Putamen (tissue), 1 donor: ENCODE measurements at regions not wholly inside any gene's neighbourhood (a gene's known extent, or its start where the extent isn't known, plus 50 kb on each side); places are given as distances from the start of the nearest gene placed in this dataset.

Experiments used
- DNase-seq: peaks from one replicate; pipeline ENCODE4 v3.0.0-alpha.2; 2016; ENCODE audit warnings: low spot score

DNA sequence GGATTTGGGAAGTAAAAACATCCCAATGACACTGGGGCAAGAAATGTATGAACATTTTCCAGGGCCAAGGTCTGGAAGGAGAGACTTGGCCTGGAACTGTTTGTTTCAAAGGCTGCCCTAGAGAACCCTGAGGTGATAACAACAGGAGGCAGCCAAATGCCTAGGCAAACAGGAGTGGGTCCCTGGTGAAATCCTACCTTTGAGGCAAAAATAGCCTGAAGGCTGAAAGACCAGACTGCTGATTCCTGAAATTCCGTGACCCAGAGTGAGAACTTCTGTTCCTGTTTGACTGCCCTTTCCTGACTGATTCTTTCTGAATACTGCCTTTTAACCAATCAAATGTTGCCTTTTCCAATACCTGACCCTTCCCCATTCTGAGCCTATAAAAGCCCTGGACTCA lies 196.4 kb downstream of the NSUN3 start:
- DNase-seq, result no peak

GRCh38 chr3:94269763-94270162 lies 206.9 kb downstream of the NSUN3 start:
- no peak for DNase-seq

- no peak for DNase-seq
These were observed 209.2 kb downstream of the NSUN3 start for GRCh38 chr3:94272016-94272415.

DNA sequence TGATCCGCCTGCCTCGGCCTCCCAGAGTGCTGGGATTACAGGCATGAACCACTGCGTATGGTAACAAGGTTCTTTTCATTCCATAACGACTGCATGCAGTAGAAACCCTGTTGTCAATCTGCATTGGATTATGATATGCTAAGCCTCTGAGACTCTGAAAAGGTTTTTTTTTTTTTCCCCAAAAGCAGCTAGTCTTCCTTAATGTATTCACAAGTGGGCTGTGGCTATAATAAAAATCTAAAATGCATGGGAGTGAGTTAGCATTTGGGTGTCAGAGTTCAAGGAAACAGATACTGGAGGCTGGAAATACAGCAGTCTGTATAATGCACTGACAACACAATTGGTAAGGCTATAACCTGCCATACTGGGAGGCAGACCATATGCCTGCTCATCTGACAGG lies 218.1 kb downstream of the NSUN3 start:
- no peak for DNase-seq

DNA sequence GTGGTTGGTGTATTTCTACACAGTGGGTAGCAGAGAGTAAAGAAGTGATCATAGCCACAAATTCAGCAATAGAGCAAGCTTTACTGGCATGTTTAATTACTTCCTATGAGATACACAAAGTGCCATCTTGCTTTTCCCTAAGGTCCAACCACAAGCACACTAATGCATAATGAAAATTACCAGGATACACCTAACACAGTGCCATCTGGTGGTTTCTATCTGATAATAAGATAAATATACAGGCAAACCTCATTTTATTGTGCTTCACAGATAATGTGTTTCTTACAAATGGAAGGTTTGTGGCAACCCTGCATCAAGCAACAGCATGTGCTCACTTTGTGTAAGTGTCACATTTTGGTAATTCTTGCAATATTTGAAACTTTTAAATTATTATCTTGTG lies 223.0 kb downstream of the NSUN3 start:
- no peak for DNase-seq

GRCh38 chr3:94291686-94292085 lies 228.8 kb downstream of the NSUN3 start:
- DNase-seq, result no peak

DNA sequence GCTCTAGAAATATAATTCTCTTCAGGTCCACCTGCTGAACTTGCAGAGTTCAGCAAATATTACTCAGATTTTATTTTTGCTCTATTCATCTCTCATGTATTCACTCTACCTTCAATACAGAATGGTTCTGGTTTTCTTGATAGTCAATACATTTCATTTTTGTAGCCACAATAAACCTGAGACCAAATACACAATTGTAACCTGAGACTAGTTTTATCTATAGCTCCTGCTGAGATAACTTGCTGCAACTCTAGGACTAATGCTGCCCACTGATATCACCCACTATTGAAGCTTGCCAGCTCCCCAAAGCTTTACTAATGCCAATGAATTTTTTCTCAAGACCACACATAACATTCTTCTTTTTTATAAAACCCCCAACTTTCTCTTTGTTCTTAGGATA lies 229.3 kb downstream of the NSUN3 start:
- DNase-seq, result no peak

DNA sequence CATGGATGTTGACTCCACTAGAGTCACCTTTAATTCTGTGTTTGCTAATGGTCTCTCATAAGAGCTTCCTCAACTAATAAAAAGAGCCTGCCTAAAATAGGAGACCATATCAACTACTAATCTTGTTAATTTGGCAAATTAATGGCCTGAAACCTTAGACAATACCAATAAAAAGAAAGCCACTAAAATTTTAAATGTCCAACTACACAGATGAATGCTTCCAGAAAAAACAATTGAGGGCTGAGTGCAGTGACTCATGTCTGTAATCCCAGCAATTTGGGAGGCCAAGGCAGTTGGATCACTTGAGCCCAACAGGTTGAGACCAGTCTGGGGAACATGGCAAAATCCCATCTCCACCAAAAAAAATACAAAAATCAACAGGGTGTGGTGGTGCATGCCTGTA lies 230.9 kb downstream of the NSUN3 start:
- DNase-seq, result no peak

- DNase-seq, result no peak
These were observed 231.9 kb downstream of the NSUN3 start for GRCh38 chr3:94294806-94295205.

DNA sequence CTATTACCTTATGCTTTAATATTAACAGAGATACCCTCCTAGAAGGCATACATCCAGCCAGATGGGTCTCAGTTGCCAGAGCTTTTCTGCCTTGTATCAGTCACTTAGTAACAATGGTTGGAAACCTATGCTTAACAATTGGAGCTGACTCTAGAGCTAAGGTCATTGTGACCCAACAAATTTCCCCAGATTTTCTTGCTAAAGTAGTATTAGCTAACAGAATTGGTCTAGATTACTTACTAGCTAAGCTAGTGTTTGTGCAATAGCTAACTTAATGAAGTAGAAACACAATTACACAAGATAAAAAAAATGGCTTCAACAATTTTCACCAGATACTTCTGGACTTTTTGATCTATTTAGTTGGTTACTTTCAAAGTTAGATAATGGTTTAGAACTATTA lies 236.9 kb downstream of the NSUN3 start:
- no peak for DNase-seq

DNA sequence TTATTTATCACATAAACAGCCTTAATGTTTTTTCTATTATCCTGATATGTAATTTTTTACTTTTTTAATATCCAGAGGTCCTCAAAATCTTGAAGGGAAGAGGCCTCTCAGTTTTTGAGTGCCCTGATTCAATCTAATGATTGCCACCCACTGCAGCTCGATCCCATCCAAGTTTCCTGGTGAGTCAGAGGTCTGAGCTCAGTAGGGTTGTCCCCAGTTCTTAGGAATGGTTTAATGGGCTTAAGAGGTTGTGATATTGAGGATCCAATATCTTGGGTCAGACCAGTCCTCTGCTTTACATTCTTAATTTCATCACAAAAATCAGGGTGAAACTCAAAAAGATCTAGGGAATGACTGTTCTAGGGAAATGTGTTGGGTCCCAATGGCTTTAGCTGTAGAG lies 238.5 kb downstream of the NSUN3 start:
- DNase-seq, result no peak

- no peak for DNase-seq
These were observed 240.4 kb downstream of the NSUN3 start for GRCh38 chr3:94303266-94303665.

DNA sequence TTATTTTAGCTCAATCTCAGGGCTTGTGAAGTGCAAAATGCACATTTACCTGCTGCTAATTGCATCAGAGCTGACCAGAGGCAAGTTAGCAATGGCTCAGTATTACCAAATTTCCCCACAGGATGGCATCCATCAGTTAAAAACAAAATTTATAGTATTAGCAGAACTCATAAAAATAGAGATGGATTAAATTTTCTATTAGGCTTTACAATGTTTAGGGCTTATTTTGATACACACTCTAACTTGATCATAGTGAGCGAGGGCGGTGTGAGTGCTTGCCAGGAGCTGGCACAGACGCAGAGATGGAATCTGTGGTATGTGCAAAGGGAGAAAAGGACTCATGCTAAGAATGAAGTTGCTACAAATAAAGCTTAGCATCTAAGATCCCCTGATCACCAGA lies 241.0 kb downstream of the NSUN3 start:
- peak; percentile 42 for DNase-seq

DNA sequence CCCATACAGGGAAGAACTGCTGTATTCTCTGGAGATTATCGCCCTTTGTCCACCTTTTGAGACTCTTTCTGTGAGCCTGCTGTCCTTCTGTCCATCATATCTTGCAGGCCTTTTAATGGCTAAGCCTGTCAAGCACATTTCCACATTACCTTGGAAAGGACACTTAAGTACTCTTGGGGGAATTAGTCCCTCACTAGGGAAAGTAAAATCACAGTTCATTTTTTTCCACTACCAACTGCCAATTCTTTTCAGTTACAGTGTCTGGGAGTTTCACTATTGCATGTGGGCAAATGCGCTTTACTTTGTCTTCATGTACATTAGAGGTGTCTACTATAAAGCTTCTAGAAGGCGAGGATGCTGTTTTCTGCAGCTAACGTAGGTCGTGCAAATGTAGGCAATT lies 242.1 kb downstream of the NSUN3 start:
- DNase-seq, result no peak

DNA sequence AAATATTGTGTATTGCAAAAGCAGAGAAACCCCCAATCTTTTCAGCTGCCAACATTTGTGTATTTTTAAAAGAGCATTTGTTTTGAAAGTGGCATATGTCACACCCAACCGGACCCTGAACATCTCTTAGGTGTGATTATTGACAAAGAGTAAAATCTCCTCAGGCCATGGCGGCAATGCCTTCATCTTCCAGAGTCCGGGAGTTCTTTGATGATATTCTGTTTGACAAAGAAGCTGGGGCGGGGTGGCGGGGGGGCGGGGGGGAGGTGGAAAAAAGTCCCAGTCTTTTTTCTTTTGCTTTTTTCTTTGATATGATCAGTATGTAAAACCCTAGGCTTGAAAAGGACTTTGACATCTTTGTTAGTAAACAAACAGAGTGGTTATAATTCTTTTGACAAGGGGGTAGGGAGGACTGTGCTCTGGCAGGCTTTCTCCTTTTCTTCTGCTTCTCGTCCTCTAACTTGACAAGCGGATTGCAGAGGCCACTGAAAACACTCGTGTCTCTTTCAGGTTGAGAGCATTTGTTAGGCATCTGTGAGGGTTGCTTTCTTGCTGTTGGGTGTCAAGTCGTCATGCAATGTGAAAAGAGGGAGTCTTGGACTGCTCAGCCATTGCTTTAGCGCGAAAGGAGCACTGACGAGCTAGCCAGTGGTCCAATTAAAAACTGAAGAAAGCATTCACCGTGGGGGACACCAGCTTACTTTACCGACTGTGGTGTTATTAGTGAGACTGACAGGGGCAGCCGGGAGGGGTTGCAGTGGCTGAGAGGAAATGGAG lies 243.2 kb downstream of the NSUN3 start:
- no peak for DNase-seq

DNA sequence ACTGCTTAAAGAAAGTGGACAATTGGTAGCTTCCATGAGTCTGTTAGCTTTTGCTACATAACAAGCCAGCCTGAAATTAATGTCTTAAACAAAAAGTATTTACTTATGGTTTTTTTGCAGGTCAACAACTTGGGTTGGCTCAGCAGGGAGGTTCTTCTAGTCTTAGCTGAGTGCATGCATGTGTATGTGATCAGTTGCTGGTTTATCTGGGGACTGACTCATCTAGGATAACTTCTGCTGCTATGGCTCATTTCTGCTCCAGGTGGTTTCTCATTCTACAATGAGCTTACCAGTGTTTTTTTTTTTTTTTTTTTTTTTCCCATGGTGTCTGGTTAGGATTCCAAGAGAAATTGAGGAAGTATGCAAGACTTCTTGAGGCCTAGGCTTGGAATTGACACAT lies 244.7 kb downstream of the NSUN3 start:
- DNase-seq, result no peak

GRCh38 chr3:94308767-94309166 lies 245.9 kb downstream of the NSUN3 start:
- no peak for DNase-seq

DNA sequence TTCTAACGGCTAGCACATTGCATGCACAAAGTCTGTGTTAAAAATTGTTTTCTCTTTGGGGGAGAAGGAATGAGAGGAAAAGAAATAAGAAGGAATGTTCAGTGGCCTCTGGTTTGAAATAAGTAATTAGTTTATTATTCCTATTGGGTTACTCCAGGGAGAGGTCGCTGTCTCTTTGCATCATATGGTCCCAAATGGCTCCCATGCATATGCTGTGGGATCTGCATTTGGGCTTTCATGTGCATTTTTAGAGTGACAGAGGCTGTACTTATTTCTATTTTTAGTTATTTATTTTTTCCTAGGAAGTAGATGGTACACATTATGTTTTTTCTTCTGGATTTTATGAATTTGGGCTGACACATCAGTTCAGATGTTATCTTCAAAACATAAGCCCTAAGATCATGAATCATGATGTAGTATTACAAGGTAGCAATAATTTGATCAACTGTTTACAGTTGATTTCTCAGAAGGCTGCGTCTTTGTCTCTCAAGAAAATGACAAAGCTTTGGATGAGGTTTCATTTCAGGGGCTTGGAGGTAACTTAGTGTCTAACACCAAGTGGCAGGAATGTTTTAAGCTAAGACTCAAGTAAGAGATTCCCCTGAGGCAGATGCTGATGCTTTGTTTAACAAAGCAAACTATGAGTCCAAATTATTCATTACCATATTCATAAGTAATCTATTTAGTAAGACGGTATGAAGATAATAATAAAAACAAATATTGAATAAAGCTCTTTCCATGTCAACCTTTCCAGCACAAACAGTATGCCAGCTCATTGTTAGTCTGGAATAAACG lies 247.7 kb downstream of the NSUN3 start:
- DNase-seq, result no peak

- no peak for DNase-seq
These were observed 248.8 kb downstream of the NSUN3 start for GRCh38 chr3:94311651-94312050.

DNA sequence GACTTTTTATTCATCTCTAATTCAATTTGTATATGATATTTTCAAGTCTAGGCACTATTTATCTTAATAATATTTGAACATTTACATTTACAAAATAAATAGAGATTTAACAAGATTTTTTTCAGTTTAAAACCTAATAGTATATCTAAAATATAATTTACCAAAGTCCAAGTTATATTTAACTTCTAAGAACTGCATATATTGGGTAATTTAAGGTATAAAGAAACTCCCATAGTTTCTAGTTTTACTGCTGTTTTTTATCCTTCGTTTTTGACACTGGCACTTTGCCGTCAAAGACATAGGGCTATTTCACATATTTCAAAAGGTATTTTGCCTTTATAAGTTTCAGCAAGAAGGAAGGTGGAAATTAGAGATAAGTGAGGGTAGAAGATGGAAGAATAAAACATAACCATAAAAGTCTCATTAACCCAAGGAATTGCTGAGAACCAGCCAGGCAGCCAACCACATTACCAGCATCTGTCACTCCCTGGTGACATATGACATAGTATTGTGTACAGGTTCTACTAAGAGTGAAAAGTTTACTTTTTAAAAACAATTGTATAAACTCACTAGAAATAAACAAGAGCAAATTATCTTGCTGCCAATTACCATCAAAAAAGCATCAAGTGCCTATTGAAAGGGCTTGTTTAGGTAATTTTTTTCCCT lies 251.5 kb downstream of the NSUN3 start:
- no peak for DNase-seq

DNA sequence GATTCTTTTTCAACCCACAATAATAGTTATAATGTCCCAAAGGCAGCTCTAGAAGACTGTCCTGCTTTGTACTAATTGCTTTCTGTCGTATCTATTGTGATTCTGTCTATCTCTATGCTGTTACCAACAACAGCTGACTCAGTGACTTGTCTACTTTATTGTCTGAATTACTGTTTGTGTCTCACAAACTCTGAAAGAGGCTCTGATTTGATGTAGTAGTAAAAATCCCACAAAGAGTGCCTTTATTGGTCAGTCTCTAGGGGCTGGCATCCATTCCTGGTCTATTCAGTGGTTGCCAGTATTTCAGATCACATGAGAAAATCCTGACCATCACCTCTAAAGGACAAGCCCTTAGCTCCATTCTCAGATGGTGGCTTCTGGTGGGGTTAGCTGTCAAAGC lies 254.2 kb downstream of the NSUN3 start:
- DNase-seq, result peak; percentile 72

GRCh38 chr3:94323596-94323995 lies 260.7 kb downstream of the NSUN3 start:
- no peak for DNase-seq

GRCh38 chr3:94331831-94332230 lies 269.0 kb downstream of the NSUN3 start:
- no peak for DNase-seq
